ENCODE measurements at regions not wholly inside any gene's neighbourhood (a gene's known extent, or its start where the extent isn't known, plus 50 kb on each side); places are given as distances from the start of the nearest gene placed in this dataset.

DNA sequence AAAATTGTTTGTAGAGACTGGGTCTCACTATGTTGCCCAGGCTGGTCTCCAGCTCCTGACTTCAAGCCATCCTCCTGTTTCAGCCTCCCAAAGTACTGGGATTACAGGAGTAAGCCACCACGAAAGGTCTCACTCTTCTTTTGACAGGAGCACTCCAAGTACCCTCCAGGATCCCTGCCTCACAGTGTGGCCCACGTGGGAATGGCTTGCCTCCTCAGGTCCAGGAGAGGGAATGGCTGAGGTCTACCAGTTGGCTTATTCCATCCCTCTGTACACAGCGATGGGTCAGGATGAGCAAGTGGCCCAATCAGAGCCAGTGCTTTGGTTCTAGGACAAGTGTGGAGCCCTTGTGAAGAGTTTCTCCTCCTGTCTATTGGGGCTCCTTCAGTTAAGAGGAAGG, 73.7 kb upstream of the ZNF423 start:
- TF ChIP-seq, protein P1, sequence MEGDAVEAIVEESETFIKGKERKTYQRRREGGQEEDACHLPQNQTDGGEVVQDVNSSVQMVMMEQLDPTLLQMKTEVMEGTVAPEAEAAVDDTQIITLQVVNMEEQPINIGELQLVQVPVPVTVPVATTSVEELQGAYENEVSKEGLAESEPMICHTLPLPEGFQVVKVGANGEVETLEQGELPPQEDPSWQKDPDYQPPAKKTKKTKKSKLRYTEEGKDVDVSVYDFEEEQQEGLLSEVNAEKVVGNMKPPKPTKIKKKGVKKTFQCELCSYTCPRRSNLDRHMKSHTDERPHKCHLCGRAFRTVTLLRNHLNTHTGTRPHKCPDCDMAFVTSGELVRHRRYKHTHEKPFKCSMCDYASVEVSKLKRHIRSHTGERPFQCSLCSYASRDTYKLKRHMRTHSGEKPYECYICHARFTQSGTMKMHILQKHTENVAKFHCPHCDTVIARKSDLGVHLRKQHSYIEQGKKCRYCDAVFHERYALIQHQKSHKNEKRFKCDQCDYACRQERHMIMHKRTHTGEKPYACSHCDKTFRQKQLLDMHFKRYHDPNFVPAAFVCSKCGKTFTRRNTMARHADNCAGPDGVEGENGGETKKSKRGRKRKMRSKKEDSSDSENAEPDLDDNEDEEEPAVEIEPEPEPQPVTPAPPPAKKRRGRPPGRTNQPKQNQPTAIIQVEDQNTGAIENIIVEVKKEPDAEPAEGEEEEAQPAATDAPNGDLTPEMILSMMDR (IDR thresholded peaks at IDR 0.05; ENCODE audit: low read depth, low read length) = no peak
- no peak for TF ChIP-seq EZH2phosphoT487 (IDR thresholded peaks at IDR 0.05; ENCODE audit: low read depth)

Data from OCI-LY3 (cell line).